H1 (cell line): ENCODE measurements at regions not wholly inside any gene's neighbourhood (a gene's known extent, or its start where the extent isn't known, plus 50 kb on each side); places are given as distances from the start of the nearest gene placed in this dataset.

Experiments
- CTCF ChIA-PET: fragments of 300-600 bp; sonication (Branson Sonifier 250); formaldehyde crosslinking; loops from one replicate; lab custom pipeline; 2021; ENCODE audit not compliant: partially characterized antibody; lab: Charles Lee
- POLR2A ChIA-PET: fragments of 300-600 bp; sonication (Branson Sonifier 250); formaldehyde crosslinking; loops from one replicate; lab custom pipeline; 2021; ENCODE audit warnings: inconsistent platforms; ENCODE audit not compliant: partially characterized antibody; lab: Charles Lee
- DNase-seq, 2 experiments: peaks; one replicate each; pipeline versions ENCODE4 v3.0.0 to v3.0.0-alpha.2; 2010 to 2022; ENCODE audit warnings: low spot score in 2 of 2, low read depth in 1 of 2, mixed read lengths in 1 of 2
- FAIRE-seq: peaks from 2 replicates; lab custom pipeline; 2011; peaks lifted over from hg19 to GRCh38; lab: Jason Lieb, UNC
- H2AFZ ChIP-seq: 2 replicates; pipeline ENCODE4 v1.8.1; 2012; ENCODE audit warnings: low read length, inconsistent platforms
- H2AK5ac ChIP-seq: 2 replicates; pipeline ENCODE4 v1.6.1; 2013; ENCODE audit warnings: low read depth, low read length
- H2BK120ac ChIP-seq: replicated peaks from 2 replicates; pipeline ENCODE3; 2013; ENCODE audit warnings: low read depth, low read length, inconsistent platforms
- H2BK12ac ChIP-seq: 2 replicates; pipeline ENCODE4 v1.6.1; 2013; ENCODE audit warnings: low read depth, low read length
- H2BK15ac ChIP-seq: 2 replicates; pipeline ENCODE4 v1.6.1; 2013; ENCODE audit warnings: low read length
- H2BK20ac ChIP-seq: 2 replicates; pipeline ENCODE4 v1.6.1; 2013; ENCODE audit warnings: low read length
- H2BK5ac ChIP-seq: 2 replicates; pipeline ENCODE4 v1.6.1; 2013; ENCODE audit warnings: low read depth, low read length
- H3K14ac ChIP-seq: 2 replicates; pipeline ENCODE4 v1.6.1; 2013; ENCODE audit warnings: inconsistent platforms; ENCODE audit not compliant: insufficient read length
- H3K18ac ChIP-seq: 2 replicates; pipeline ENCODE4 v1.6.1; 2013; ENCODE audit warnings: low read length; ENCODE audit errors: extremely low read depth
- H3K23ac ChIP-seq: 2 replicates; pipeline ENCODE4 v1.6.1; 2013; ENCODE audit warnings: inconsistent platforms; ENCODE audit not compliant: insufficient read length
- H3K23me2 ChIP-seq: 2 replicates; pipeline ENCODE4 v1.6.1; 2013; ENCODE audit warnings: low read depth, low read length
- H3K27ac ChIP-seq: 2 replicates; pipeline ENCODE4 v1.6.1; 2011; ENCODE audit warnings: low read depth, low read length, inconsistent platforms
- H3K27me3 ChIP-seq, 4 experiments: replicated peaks in 1 of 4; 1 replicate in 1 of 4; 2 replicates in 3 of 4; pipeline versions ENCODE4 v1.6.1 to v1.8.1; 2011 to 2013; ENCODE audit warnings: low read length in 3 of 4, mild to moderate bottlenecking in 3 of 4, inconsistent platforms in 2 of 4, mixed read lengths in 2 of 4, moderate library complexity in 1 of 4; ENCODE audit not compliant: control insufficient read depth in 3 of 4, insufficient read depth in 3 of 4; ENCODE audit errors: extremely low read depth in 1 of 4
- H3K36me3 ChIP-seq, 4 experiments: 2 replicates each; pipeline versions ENCODE4 v1.6.1 to v1.8.1; 2011 to 2013; ENCODE audit warnings: mild to moderate bottlenecking in 4 of 4, low read length in 3 of 4, moderate library complexity in 2 of 4, control low read depth in 1 of 4, inconsistent platforms in 1 of 4; ENCODE audit not compliant: insufficient read depth in 4 of 4, control insufficient read depth in 2 of 4
- H3K4ac ChIP-seq: replicated peaks from 2 replicates; pipeline ENCODE3; 2013; ENCODE audit warnings: low read length, low read depth, mixed read lengths, inconsistent platforms; ENCODE audit not compliant: insufficient read length
- H3K4me1 ChIP-seq, 4 experiments: replicated peaks in 1 of 4; 1 replicate in 1 of 4; 2 replicates in 3 of 4; pipeline versions ENCODE4 v1.6.1 to v1.8.1; 2011 to 2013; ENCODE audit warnings: low read length in 3 of 4, inconsistent platforms in 2 of 4, mixed read lengths in 1 of 4; ENCODE audit not compliant: insufficient read depth in 4 of 4, control insufficient read depth in 3 of 4
- H3K4me2 ChIP-seq, 2 experiments: 2 replicates each; pipeline versions ENCODE4 v1.6.1 to v1.8.1; 2011 to 2013; ENCODE audit warnings: low read depth in 2 of 2, low read length in 2 of 2, control low read depth in 1 of 2, inconsistent platforms in 1 of 2, mild to moderate bottlenecking in 1 of 2; ENCODE audit not compliant: insufficient read depth in 1 of 2
- H3K4me3 ChIP-seq, 4 experiments: fragments of 200-600, 300-600 bp in 1 of 4; sonication (generic), shearing (Covaris generic), sonication (Bioruptor Twin) in 1 of 4; 2 replicates each; pipeline versions ENCODE4 v1.5.1 to v1.8.1; 2011 to 2016; ENCODE audit warnings: low read length in 4 of 4, low read depth in 3 of 4, control low read depth in 2 of 4, inconsistent platforms in 2 of 4, mild to moderate bottlenecking in 2 of 4, mixed read lengths in 1 of 4, moderate library complexity in 1 of 4; ENCODE audit not compliant: insufficient read depth in 2 of 4; ENCODE audit errors: extremely low read depth in 1 of 4
- H3K56ac ChIP-seq: replicated peaks from 2 replicates; pipeline ENCODE3; 2013; ENCODE audit warnings: low read depth, mild to moderate bottlenecking, mixed read lengths, low read length, inconsistent platforms; ENCODE audit not compliant: insufficient read length
- H3K79me1 ChIP-seq: 2 replicates; pipeline ENCODE4 v1.6.1; 2013; ENCODE audit warnings: low read depth, low read length, control low read depth
- H3K79me2 ChIP-seq, 2 experiments: 2 replicates each; pipeline versions ENCODE4 v1.6.1 to v1.8.1; 2012 to 2013; ENCODE audit warnings: low read length in 2 of 2, mild to moderate bottlenecking in 2 of 2, inconsistent platforms in 1 of 2; ENCODE audit not compliant: insufficient read depth in 2 of 2, control insufficient read depth in 1 of 2
- H3K9ac ChIP-seq, 4 experiments: replicated peaks in 1 of 4; 1 replicate in 1 of 4; 2 replicates in 3 of 4; pipeline versions ENCODE4 v1.6.1 to v1.8.1; 2011 to 2013; ENCODE audit warnings: low read depth in 3 of 4, low read length in 3 of 4, control low read depth in 2 of 4, mild to moderate bottlenecking in 2 of 4, moderate library complexity in 2 of 4, inconsistent platforms in 1 of 4; ENCODE audit errors: extremely low read depth in 1 of 4
- H3K9me3 ChIP-seq, 2 experiments: 2 replicates each; pipeline versions ENCODE4 v1.6.1 to v1.8.1; 2012 to 2013; ENCODE audit warnings: mild to moderate bottlenecking in 2 of 2, moderate library complexity in 2 of 2, control low read depth in 1 of 2, inconsistent platforms in 1 of 2, low read depth in 1 of 2, low read length in 1 of 2, mixed read lengths in 1 of 2; ENCODE audit not compliant: insufficient read depth in 2 of 2
- H4K20me1 ChIP-seq, 2 experiments: replicated peaks in 1 of 2; 2 replicates each; pipeline versions ENCODE3 to v1.8.1; 2011 to 2013; ENCODE audit warnings: inconsistent platforms in 2 of 2, low read length in 2 of 2, mild to moderate bottlenecking in 1 of 2; ENCODE audit not compliant: insufficient read depth in 2 of 2, control insufficient read depth in 1 of 2
- H4K5ac ChIP-seq: 2 replicates; pipeline ENCODE4 v1.6.1; 2013; ENCODE audit warnings: low read length, low read depth, mixed read lengths, inconsistent platforms; ENCODE audit not compliant: insufficient read length
- H4K8ac ChIP-seq: 2 replicates; pipeline ENCODE4 v1.8.0; 2013; ENCODE audit warnings: mild to moderate bottlenecking, moderate library complexity, low read length, inconsistent platforms; ENCODE audit not compliant: insufficient read depth; ENCODE audit errors: extremely low read depth
- H4K91ac ChIP-seq: replicated peaks from 2 replicates; pipeline ENCODE3; 2013; ENCODE audit warnings: low read length, mixed read lengths, inconsistent platforms; ENCODE audit not compliant: insufficient read length
- SP4 ChIP-seq: IDR thresholded peaks from 2 replicates; pipeline ENCODE4 v1.6.1; 2012; ENCODE audit warnings: low read length, inconsistent platforms
- WGBS, 2 experiments: shearing (Covaris generic) in 1 of 2; methylation state at CpG; one replicate each; pipeline versions ENCODE4 v1.1.6 to v1.1.7; 2013 to 2015; ENCODE audit warnings: low lambda C conversion rate in 2 of 2, mixed read lengths in 2 of 2, inconsistent platforms in 1 of 2, low coverage in 1 of 2, missing lambda C conversion rate in 1 of 2; ENCODE audit not compliant: insufficient replicate concordance in 2 of 2, insufficient coverage in 1 of 2, insufficient read length in 1 of 2; ENCODE audit errors: extremely low coverage in 1 of 2, missing lambda C conversion rate in 1 of 2; 5-methylcytosine and 5-hydroxymethylcytosine counted together

- no peak overlapping the region for H2BK5ac ChIP-seq
- H3K23me2 ChIP-seq, result no peaks in the 10 kb centered on the region
- WGBS, 2 experiments, result 90% methylated on average over 2 of the region's 2 CpGs; no CpG with 5 or more reads in 1 of the 2 experiments
- H3K4me3 ChIP-seq, result no peak overlapping the region
- no peak overlapping the region for H2BK12ac ChIP-seq
- H3K36me3 ChIP-seq, result no peaks in the 10 kb centered on the region
- H2BK15ac ChIP-seq, result no peak overlapping the region
- H3K79me1 ChIP-seq, result no peaks in the 10 kb centered on the region
- H2BK20ac ChIP-seq, result no peak overlapping the region
- no peak overlapping the region for H3K4ac ChIP-seq
- H4K8ac ChIP-seq, result no peak overlapping the region
- ChIA-PET POLR2A (no interaction called here), CTCF (no interaction called here)
- H3K9ac ChIP-seq, result no peak overlapping the region
- no peak overlapping the region for H4K91ac ChIP-seq
- no peak overlapping the region for H2BK120ac ChIP-seq
- no peak for TF ChIP-seq SP4
- no peak overlapping the region for H3K27ac ChIP-seq
- H3K79me2 ChIP-seq, result no peaks in the 10 kb centered on the region
- no peak overlapping the region for H4K5ac ChIP-seq
- no peak overlapping the region for H3K4me2 ChIP-seq
- H3K4me1 ChIP-seq, result no peaks in the 10 kb centered on the region
- H3K56ac ChIP-seq, result no peak overlapping the region
- no peaks in the 10 kb centered on the region for H4K20me1 ChIP-seq
- FAIRE-seq, result no peak
- H3K23ac ChIP-seq, result no peak overlapping the region
- H3K9me3 ChIP-seq, result peaks cover under 1 to 1% of the 10 kb centered on the region in 2 experiments; a peak in 1 of 4 replicates
- H3K18ac ChIP-seq, result no peak overlapping the region
- H2AK5ac ChIP-seq, result no peak overlapping the region
- DNase-seq, result no peak
- no peak overlapping the region for H2AFZ ChIP-seq
- H3K14ac ChIP-seq, result no peak overlapping the region
- no peaks in the 10 kb centered on the region for H3K27me3 ChIP-seq
Observed at GRCh38 chr13:70380809-70381208, 272.6 kb upstream of the KLHL1 start.
